ENCODE measurements at regions not wholly inside any gene's neighbourhood (a gene's known extent, or its start where the extent isn't known, plus 50 kb on each side); places are given as distances from the start of the nearest gene placed in this dataset.
"Not testable (repeated sequence)": the region's sequence is repeated elsewhere in the genome, so short reads cannot be mapped to it uniquely, and the experiment has no call there.

GRCh38 chr13:80704369-80704768 is 363.4 kb upstream of the SPRY2 start:
- TF ChIP-seq REST (IDR thresholded peaks at IDR 0.05; ENCODE audit: insufficient replicate concordance, low read depth) (no peak), CTCF (IDR thresholded peaks at IDR 0.05; ENCODE audit: insufficient read depth, low read length) (no peak), SPI1 (IDR thresholded peaks at IDR 0.05; ENCODE audit: borderline replicate concordance, low read depth) (no peak), GABPA (IDR thresholded peaks at IDR 0.05; ENCODE audit: low read depth) (no peak), POLR2AphosphoS5 (IDR thresholded peaks at IDR 0.05; ENCODE audit: low read depth) (no peak)
- no peaks in the 10 kb centered on the region for H3K27me3 ChIP-seq (ENCODE audit: insufficient read depth, poor library complexity, severe bottlenecking)
- no peak overlapping the region for H3K4me3 ChIP-seq (replicated peaks; ENCODE audit: insufficient read depth, low read length)
- no peak for DNase-seq (ENCODE audit: low read depth in 1 of 2, low spot score in 1 of 2)
- no peak overlapping the region for H3K27ac ChIP-seq (replicated peaks)

GRCh38 chr13:80695841-80696240 is 354.9 kb upstream of the SPRY2 start:
- Histone ChIP-seq H3K27ac (replicated peaks) (no peak overlapping the region), H3K4me3 (replicated peaks; ENCODE audit: insufficient read depth, low read length) (no peak overlapping the region), H3K27me3 (ENCODE audit: insufficient read depth, poor library complexity, severe bottlenecking) (no peaks in the 10 kb centered on the region)
- no peak for TF ChIP-seq SPI1 (IDR thresholded peaks at IDR 0.05; ENCODE audit: borderline replicate concordance, low read depth)
- TF ChIP-seq GABPA (IDR thresholded peaks at IDR 0.05; ENCODE audit: low read depth) = no peak
- TF ChIP-seq REST (IDR thresholded peaks at IDR 0.05; ENCODE audit: insufficient replicate concordance, low read depth) = no peak
- no peak for TF ChIP-seq CTCF (IDR thresholded peaks at IDR 0.05; ENCODE audit: insufficient read depth, low read length)
- no peak for TF ChIP-seq POLR2AphosphoS5 (IDR thresholded peaks at IDR 0.05; ENCODE audit: low read depth)
- DNase-seq (ENCODE audit: low read depth in 1 of 2, low spot score in 1 of 2) = no peak

- DNase-seq (ENCODE audit: low read depth in 1 of 2, low spot score in 1 of 2); H3K4me3 ChIP-seq (replicated peaks; ENCODE audit: insufficient read depth, low read length); H3K27ac ChIP-seq (replicated peaks); H3K27me3 ChIP-seq (ENCODE audit: insufficient read depth, poor library complexity, severe bottlenecking): not testable (repeated sequence)
Measured at GRCh38 chr13:80691814-80692213, 350.9 kb upstream of the SPRY2 start.

GRCh38 chr13:80690208-80690607 is 349.3 kb upstream of the SPRY2 start:
- Histone ChIP-seq H3K27ac (replicated peaks) (no peak overlapping the region), H3K27me3 (ENCODE audit: insufficient read depth, poor library complexity, severe bottlenecking) (no peaks in the 10 kb centered on the region), H3K4me3 (replicated peaks; ENCODE audit: insufficient read depth, low read length) (no peak overlapping the region)
- TF ChIP-seq CTCF (IDR thresholded peaks at IDR 0.05; ENCODE audit: insufficient read depth, low read length) = no peak
- TF ChIP-seq POLR2AphosphoS5 (IDR thresholded peaks at IDR 0.05; ENCODE audit: low read depth) = no peak
- TF ChIP-seq GABPA (IDR thresholded peaks at IDR 0.05; ENCODE audit: low read depth) = no peak
- no peak for TF ChIP-seq SPI1 (IDR thresholded peaks at IDR 0.05; ENCODE audit: borderline replicate concordance, low read depth)
- TF ChIP-seq REST (IDR thresholded peaks at IDR 0.05; ENCODE audit: insufficient replicate concordance, low read depth) = no peak
- no peak for DNase-seq (ENCODE audit: low read depth in 1 of 2, low spot score in 1 of 2)

Measured in HL-60 (cell line).